ENCODE measurements at regions not wholly inside any gene's neighbourhood (a gene's known extent, or its start where the extent isn't known, plus 50 kb on each side); places are given as distances from the start of the nearest gene placed in this dataset.
"Not testable (repeated sequence)": the region's sequence is repeated elsewhere in the genome, so short reads cannot be mapped to it uniquely, and the experiment has no call there.

GRCh38 chrX:138847930-138848329 is 136.4 kb upstream of the FGF13 start:
- H3F3A ChIP-seq (ENCODE audit: low read depth), result peaks cover 4% of the 10 kb centered on the region
- Mint-ChIP-seq H3K27ac (no peak overlapping the region), H3K4me1 (peaks cover 19% of the 10 kb centered on the region), H3K36me3 (peaks cover 3% of the 10 kb centered on the region), H3K9me3 (no peaks in the 10 kb centered on the region), H3K27me3 (ENCODE audit: insufficient read depth, low read depth) (peaks cover 5% of the 10 kb centered on the region), H3K4me3 (no peak overlapping the region)
- H2AFZ ChIP-seq (replicated peaks), result no peak overlapping the region
- H3K4me1 ChIP-seq, result peaks cover 3% of the 10 kb centered on the region
- H3K36me3 ChIP-seq, result no peaks in the 10 kb centered on the region
- H3K27ac ChIP-seq, result no peak overlapping the region
- no peaks in the 10 kb centered on the region for H3K27me3 ChIP-seq
- no peaks in the 10 kb centered on the region for H3K9me3 ChIP-seq (ENCODE audit: low read depth)
- no peaks in the 10 kb centered on the region for H4K20me1 ChIP-seq (ENCODE audit: low read depth)
- no peak for DNase-seq (ENCODE audit: low spot score)
- H3K9ac ChIP-seq, result no peak overlapping the region
- TF ChIP-seq, protein P1, sequence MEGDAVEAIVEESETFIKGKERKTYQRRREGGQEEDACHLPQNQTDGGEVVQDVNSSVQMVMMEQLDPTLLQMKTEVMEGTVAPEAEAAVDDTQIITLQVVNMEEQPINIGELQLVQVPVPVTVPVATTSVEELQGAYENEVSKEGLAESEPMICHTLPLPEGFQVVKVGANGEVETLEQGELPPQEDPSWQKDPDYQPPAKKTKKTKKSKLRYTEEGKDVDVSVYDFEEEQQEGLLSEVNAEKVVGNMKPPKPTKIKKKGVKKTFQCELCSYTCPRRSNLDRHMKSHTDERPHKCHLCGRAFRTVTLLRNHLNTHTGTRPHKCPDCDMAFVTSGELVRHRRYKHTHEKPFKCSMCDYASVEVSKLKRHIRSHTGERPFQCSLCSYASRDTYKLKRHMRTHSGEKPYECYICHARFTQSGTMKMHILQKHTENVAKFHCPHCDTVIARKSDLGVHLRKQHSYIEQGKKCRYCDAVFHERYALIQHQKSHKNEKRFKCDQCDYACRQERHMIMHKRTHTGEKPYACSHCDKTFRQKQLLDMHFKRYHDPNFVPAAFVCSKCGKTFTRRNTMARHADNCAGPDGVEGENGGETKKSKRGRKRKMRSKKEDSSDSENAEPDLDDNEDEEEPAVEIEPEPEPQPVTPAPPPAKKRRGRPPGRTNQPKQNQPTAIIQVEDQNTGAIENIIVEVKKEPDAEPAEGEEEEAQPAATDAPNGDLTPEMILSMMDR (IDR thresholded peaks at IDR 0.05), result peak; percentile 37
- no peak for TF ChIP-seq EZH2phosphoT487 (IDR thresholded peaks at IDR 0.05)
- TF ChIP-seq EZH2 (IDR thresholded peaks at IDR 0.05), result no peak
- no peak overlapping the region for H3K4me2 ChIP-seq
- H3K79me2 ChIP-seq (ENCODE audit: low read depth), result no peaks in the 10 kb centered on the region
- no peak overlapping the region for H3K4me3 ChIP-seq

GRCh38 chrX:138845786-138846185 is 134.3 kb upstream of the FGF13 start:
- Mint-ChIP-seq H3K9me3 (no peaks in the 10 kb centered on the region), H3K36me3 (peaks cover 2% of the 10 kb centered on the region)
- TF ChIP-seq, protein P1 (IDR thresholded peaks at IDR 0.05), result no peak
- TF ChIP-seq EZH2phosphoT487 (IDR thresholded peaks at IDR 0.05) (no peak), EZH2 (IDR thresholded peaks at IDR 0.05) (no peak)

DNA sequence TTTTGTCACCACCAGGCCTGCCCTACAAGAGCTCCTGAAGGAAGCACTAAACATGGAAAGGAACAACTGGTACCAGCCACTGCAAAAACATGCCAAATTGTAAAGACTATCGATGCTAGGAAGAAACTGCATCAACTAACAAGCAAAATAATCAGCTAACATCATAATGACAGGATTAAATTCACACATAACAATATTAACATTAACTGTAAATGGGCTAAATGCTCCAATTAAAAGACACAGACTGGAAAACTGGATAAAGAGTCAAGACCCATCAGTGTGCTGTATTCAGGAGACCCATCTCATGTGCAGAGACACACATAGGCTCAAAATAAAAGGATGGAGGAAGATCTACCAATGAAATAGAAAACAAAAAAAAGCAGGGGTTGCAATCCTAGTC is 95.9 kb upstream of the FGF13 start:
- not testable (repeated sequence) for H3K27ac Mint-ChIP-seq; H3K36me3 Mint-ChIP-seq; H3K36me3 ChIP-seq; H2AFZ ChIP-seq (replicated peaks); H3K4me3 Mint-ChIP-seq; H3K79me2 ChIP-seq (ENCODE audit: low read depth); H3K4me2 ChIP-seq; DNase-seq (ENCODE audit: low spot score); H3F3A ChIP-seq (ENCODE audit: low read depth); H3K9me3 ChIP-seq (ENCODE audit: low read depth); H3K27me3 Mint-ChIP-seq (ENCODE audit: insufficient read depth, low read depth); H3K4me1 Mint-ChIP-seq; H3K4me3 ChIP-seq; H4K20me1 ChIP-seq (ENCODE audit: low read depth); H3K9ac ChIP-seq; H3K27me3 ChIP-seq; H3K27ac ChIP-seq; H3K4me1 ChIP-seq
- peaks cover 29% of the 10 kb centered on the region for H3K9me3 Mint-ChIP-seq

More at GRCh38 chrX:138845786-138846185, 134.3 kb upstream of the FGF13 start:
- H3K36me3 ChIP-seq, result no peaks in the 10 kb centered on the region
- H4K20me1 ChIP-seq (ENCODE audit: low read depth), result no peaks in the 10 kb centered on the region
- H3K27me3 ChIP-seq, result no peaks in the 10 kb centered on the region
- H3K79me2 ChIP-seq (ENCODE audit: low read depth), result no peaks in the 10 kb centered on the region
- H3K4me1 ChIP-seq, result peaks cover 3% of the 10 kb centered on the region
- no peak overlapping the region for H2AFZ ChIP-seq (replicated peaks)
- DNase-seq (ENCODE audit: low spot score), result peak; percentile 57
- H3K4me3 ChIP-seq, result peak overlapping the region; percentile 4
- peak overlapping the region; percentile 42 for H3K4me2 ChIP-seq
- H3K27ac ChIP-seq, result peak overlapping the region; percentile 81
- H3K9me3 ChIP-seq (ENCODE audit: low read depth), result no peaks in the 10 kb centered on the region
- Mint-ChIP-seq H3K27ac (no peak overlapping the region), H3K27me3 (ENCODE audit: insufficient read depth, low read depth) (peaks cover 2% of the 10 kb centered on the region), H3K4me1 (peaks cover 19% of the 10 kb centered on the region), H3K4me3 (no peak overlapping the region)
- H3K9ac ChIP-seq, result no peak overlapping the region
- H3F3A ChIP-seq (ENCODE audit: low read depth), result peaks cover 4% of the 10 kb centered on the region

DNA sequence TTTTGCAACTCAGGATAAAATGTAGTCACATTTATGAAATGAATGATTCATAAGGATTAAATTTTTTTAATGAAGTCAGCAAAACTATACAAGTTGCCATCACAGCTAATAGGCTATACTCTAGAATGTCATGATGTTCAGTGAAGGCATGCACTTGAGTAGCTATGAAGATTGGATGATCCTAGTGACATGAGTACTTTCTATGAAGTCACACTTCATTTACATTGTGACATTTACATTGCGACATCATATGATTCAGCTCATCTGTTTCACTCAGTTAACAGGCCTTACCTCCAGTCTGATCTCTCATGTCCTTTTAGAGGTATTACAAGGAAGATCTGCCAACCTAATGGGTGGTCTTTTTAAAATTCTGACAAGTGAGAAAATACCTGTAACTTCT is 82.7 kb upstream of the FGF13 start:
- Histone ChIP-seq H3K4me2 (no peak overlapping the region), H3K9ac (no peak overlapping the region), H2AFZ (replicated peaks) (no peak overlapping the region), H3K27ac (no peak overlapping the region), H3K4me1 (no peaks in the 10 kb centered on the region), H3F3A (ENCODE audit: low read depth) (no peaks in the 10 kb centered on the region), H3K9me3 (ENCODE audit: low read depth) (no peaks in the 10 kb centered on the region), H3K79me2 (ENCODE audit: low read depth) (no peaks in the 10 kb centered on the region), H3K36me3 (no peaks in the 10 kb centered on the region), H3K4me3 (no peak overlapping the region), H4K20me1 (ENCODE audit: low read depth) (no peaks in the 10 kb centered on the region), H3K27me3 (no peaks in the 10 kb centered on the region)
- Mint-ChIP-seq H3K27me3 (ENCODE audit: insufficient read depth, low read depth) (peaks cover 2% of the 10 kb centered on the region), H3K4me1 (no peaks in the 10 kb centered on the region), H3K27ac (no peak overlapping the region), H3K4me3 (no peak overlapping the region), H3K9me3 (peaks cover 11% of the 10 kb centered on the region), H3K36me3 (no peaks in the 10 kb centered on the region)
- no peak for DNase-seq (ENCODE audit: low spot score)
- no peak for TF ChIP-seq EZH2 (IDR thresholded peaks at IDR 0.05)
- TF ChIP-seq, protein P1 (IDR thresholded peaks at IDR 0.05), result no peak
- no peak for TF ChIP-seq EZH2phosphoT487 (IDR thresholded peaks at IDR 0.05)
